Activated CD4-positive, alpha-beta T cell treated with anti-CD3 and anti-CD28 coated beads, Interleukin-10, Interleukin-2, amounts not matched to agents 100 ng/mL and 50 ng/mL, durations not matched to agents 16 hours and 8 hours (primary cell): ENCODE measurements at regions not wholly inside any gene's neighbourhood (a gene's known extent, or its start where the extent isn't known, plus 50 kb on each side); places are given as distances from the start of the nearest gene placed in this dataset.

Source experiments
- DNase-seq: peaks from one replicate; pipeline ENCODE4 v3.0.0-alpha.2; 2020

DNA sequence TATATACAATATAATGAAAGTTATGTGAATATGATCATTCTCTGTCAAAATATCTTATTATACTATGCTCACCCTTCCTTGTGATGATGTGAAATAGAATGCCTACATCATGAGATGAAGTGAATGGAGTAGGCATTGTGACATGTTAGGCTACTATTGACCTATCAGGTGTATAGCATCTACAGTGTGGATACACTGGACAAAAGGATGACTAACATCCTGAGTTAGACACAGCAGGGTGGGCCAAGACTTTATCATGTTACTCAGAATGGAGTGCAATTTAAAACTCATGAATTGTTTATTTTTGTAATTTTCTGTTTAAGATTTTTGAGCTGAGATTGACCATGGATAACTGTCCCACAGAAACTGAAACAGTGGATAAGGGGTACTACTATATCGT is 53.4 kb upstream of the NAV3 start:
- no peak for DNase-seq

GRCh38 chr12:77774761-77775160 is 55.9 kb upstream of the NAV3 start:
- no peak for DNase-seq

- DNase-seq: no peak
Observed at GRCh38 chr12:77772676-77773298, 57.9 kb upstream of the NAV3 start.

DNA sequence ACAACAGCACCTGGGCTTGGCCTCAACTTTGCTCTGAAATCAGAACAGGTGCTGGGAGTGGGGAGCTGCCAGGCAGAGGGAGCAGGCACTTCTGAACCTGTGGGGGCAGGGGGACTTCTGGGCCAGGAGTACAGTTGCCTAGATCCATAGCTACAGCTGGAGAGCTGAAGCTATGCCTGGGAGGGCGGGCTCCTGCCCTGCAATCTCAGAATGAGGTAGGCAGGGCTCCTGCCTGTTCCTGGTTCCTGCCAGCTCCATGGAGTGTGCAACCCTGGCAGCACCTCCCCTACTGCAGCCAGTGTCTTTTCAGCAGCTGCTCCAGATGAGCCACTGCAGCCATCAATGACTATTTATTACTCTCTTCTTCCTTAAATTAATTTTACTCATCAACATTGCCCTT is 62.1 kb upstream of the NAV3 start:
- no peak for DNase-seq

DNA sequence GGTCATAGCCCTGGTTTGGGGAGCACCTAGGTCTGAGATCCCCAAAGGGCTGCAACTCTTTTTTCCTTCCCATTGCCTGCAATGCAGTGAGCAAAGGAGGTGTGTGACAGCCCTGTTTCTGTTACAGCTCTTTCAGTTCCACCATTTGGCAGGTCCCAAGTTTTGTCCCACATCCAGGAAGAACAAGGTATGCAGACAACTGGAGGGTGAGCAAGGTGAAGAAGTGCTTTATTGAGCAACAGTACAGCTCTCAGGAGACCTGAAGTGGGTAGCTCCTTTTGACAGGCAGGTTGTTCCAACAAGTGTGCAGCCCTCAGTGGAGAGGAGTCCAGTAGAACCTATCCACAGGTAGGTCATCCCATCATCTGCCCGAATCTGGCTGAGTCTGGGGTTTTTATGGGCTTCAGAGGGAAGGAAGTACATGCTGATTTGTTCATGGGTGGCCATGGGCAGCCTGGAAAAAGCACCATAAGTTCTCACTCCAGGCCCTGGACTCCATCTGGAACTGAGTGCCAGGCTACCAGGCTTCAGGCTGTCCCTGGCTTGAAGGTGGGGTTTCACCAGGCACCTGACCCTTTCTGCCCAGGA is 62.8 kb upstream of the NAV3 start:
- no peak for DNase-seq

DNA sequence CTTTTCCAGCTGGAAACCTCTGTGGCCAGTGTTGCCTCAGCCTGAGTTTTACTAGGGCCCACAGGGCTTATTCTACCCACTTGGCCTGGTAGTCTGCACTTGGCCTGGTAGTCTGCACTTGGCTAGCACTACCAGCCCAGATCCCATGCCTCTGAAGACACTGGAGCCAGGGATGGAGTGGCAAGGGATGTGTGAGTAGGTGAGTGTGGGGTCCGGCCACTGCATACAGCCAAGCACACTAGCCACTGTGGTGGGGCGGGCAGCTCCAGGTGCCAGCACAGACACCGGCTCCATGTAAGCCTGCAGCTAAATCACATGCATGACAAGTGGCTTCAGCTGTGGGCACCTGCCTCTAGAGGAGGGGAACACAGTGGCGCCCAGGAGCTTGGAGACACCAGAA is 63.4 kb upstream of the NAV3 start:
- DNase-seq: no peak

GRCh38 chr12:77766224-77766623 is 64.5 kb upstream of the NAV3 start:
- no peak for DNase-seq

- no peak for DNase-seq
Observed at GRCh38 chr12:77761286-77761685, 69.4 kb upstream of the NAV3 start.

- DNase-seq: no peak
Observed at GRCh38 chr12:77760271-77761025, 70.2 kb upstream of the NAV3 start.

- DNase-seq: no peak
Observed at GRCh38 chr12:77754086-77754485, 76.6 kb upstream of the NAV3 start.

GRCh38 chr12:77751939-77752338 is 78.8 kb upstream of the NAV3 start:
- DNase-seq: no peak

GRCh38 chr12:77746096-77746495 is 84.6 kb upstream of the NAV3 start:
- DNase-seq: peak; percentile 4

DNA sequence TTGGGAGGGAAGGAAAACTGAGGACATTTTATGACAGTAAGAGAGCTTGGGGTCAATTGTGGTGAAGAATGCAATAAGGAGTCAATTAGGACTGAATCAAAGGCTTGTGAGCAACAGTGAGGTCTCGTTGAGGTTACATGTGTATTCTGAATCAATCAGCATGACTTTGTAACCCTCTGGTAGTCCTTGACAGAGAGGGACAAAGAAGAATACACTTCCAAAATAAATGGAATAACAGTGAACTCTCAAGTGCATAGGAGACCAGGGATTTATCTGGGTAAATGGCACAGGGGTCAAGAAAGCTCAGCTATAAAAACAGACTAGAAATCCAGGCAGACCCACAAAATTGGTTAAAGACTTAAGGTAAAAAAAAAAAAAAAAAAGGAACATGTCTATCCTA is 85.1 kb upstream of the NAV3 start:
- no peak for DNase-seq

DNA sequence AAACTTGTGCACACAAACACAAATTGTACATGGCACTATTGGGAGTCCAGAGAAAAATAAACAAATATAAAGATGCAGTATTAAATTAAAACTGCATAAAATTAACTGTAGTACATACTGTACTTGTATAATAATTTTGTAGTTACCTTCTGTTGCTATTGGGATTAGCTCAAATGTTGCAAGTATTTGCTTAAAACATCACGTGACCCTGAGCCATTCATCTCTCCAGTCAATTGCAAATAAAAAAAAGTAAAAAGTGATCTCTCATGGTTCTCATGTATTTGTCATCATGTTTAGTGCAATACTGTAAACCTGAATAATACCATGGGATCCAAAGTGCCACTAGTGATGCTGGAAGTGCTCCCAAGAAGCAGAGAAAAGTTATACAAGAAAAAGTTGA is 88.1 kb upstream of the NAV3 start:
- no peak for DNase-seq

- DNase-seq: no peak
Observed at GRCh38 chr12:77741974-77742517, 88.6 kb upstream of the NAV3 start.

GRCh38 chr12:77736219-77736965 is 94.3 kb upstream of the NAV3 start:
- DNase-seq: no peak

- DNase-seq: no peak
Observed at GRCh38 chr12:77734214-77734883, 96.3 kb upstream of the NAV3 start.

- DNase-seq: no peak
Observed at GRCh38 chr12:77728018-77728417, 102.7 kb upstream of the NAV3 start.

- no peak for DNase-seq
Observed at GRCh38 chr12:77727442-77728001, 103.2 kb upstream of the NAV3 start.

GRCh38 chr12:77725611-77726010 is 105.1 kb upstream of the NAV3 start:
- DNase-seq: no peak

- DNase-seq: no peak
Observed at GRCh38 chr12:77724367-77724957, 106.2 kb upstream of the NAV3 start.

- no peak for DNase-seq
Observed at GRCh38 chr12:77723308-77723707, 107.4 kb upstream of the NAV3 start.
